H1 (cell line): ENCODE measurements at regions not wholly inside any gene's neighbourhood (a gene's known extent, or its start where the extent isn't known, plus 50 kb on each side); places are given as distances from the start of the nearest gene placed in this dataset.

Experiments used
- CHD1 ChIP-seq: IDR thresholded peaks from 2 replicates; pipeline ENCODE4 v1.6.1; 2012; ENCODE audit warnings: low read depth, low read length, improper control_type of control experiment
- CHD7 ChIP-seq: fragments of 300-600 bp; sonication (generic); IDR thresholded peaks from 2 replicates; pipeline ENCODE4 v1.7.1; 2012; ENCODE audit warnings: low read length, moderate library complexity, mild to moderate bottlenecking, inconsistent platforms; ENCODE audit not compliant: insufficient replicate concordance
- EP300 ChIP-seq, 2 experiments: IDR thresholded peaks; 1 replicate in 1 of 2; 2 replicates in 1 of 2; pipeline ENCODE4 v1.6.1; 2011 to 2012; ENCODE audit warnings: low read depth in 2 of 2, low read length in 2 of 2, mild to moderate bottlenecking in 2 of 2, borderline replicate concordance in 1 of 2, inconsistent platforms in 1 of 2, moderate library complexity in 1 of 2
- GTF2F1 ChIP-seq: IDR thresholded peaks from 2 replicates; pipeline ENCODE4 v1.6.1; 2012; ENCODE audit warnings: low read depth, low read length, improper control_type of control experiment, borderline replicate concordance
- JUN ChIP-seq: IDR thresholded peaks from 2 replicates; pipeline ENCODE4 v1.6.1; 2011; ENCODE audit warnings: low read depth, mild to moderate bottlenecking, improper control_type of control experiment, low read length
- MAFK ChIP-seq: IDR thresholded peaks from 2 replicates; pipeline ENCODE4 v1.6.1; 2012; ENCODE audit warnings: low read depth, mild to moderate bottlenecking, improper control_type of control experiment, low read length
- NRF1 ChIP-seq: IDR thresholded peaks from 2 replicates; pipeline ENCODE4 v1.6.1; 2011; ENCODE audit warnings: mild to moderate bottlenecking, low read depth, low read length, improper control_type of control experiment
- PHF8 ChIP-seq: fragments of 200-600 bp; sonication (generic); conservative IDR thresholded peaks from 2 replicates; pipeline ENCODE4 v1.7.1; 2012; ENCODE audit warnings: low read depth, mild to moderate bottlenecking, inconsistent platforms, low read length, moderate library complexity
- POU5F1 ChIP-seq: IDR thresholded peaks from 2 replicates; pipeline ENCODE4 v1.6.1; 2011; ENCODE audit warnings: low read depth, mild to moderate bottlenecking, low read length, moderate library complexity
- RFX5 ChIP-seq: IDR thresholded peaks from 2 replicates; pipeline ENCODE4 v1.6.1; 2011; ENCODE audit warnings: low read depth, low read length, improper control_type of control experiment, borderline replicate concordance

- TF ChIP-seq CHD7 = no peak
- no peak for TF ChIP-seq GTF2F1
- no peak for TF ChIP-seq CHD1
- no peak for TF ChIP-seq NRF1
- TF ChIP-seq PHF8 = no peak
- no peak for TF ChIP-seq MAFK
- no peak for TF ChIP-seq EP300 (IDR thresholded peaks at IDR 0.05; ENCODE audit: borderline replicate concordance in 1 of 2, low read depth in 2 of 2, low read length in 2 of 2)
- no peak for TF ChIP-seq RFX5
- TF ChIP-seq JUN = no peak
- no peak for TF ChIP-seq POU5F1
Measured at GRCh38 chr6:126880964-126881363, 237.5 kb upstream of the RSPO3 start (continued).
